GM19463 (cell line): ENCODE measurements at regions not wholly inside any gene's neighbourhood (a gene's known extent, or its start where the extent isn't known, plus 50 kb on each side); places are given as distances from the start of the nearest gene placed in this dataset.

Source experiments
- ATAC-seq: cut with Tn5 transposase; IDR thresholded peaks from one replicate; pipeline ENCODE4 v1.9.1; 2021; ENCODE audit warnings: mild to moderate bottlenecking, moderate library complexity; ENCODE audit not compliant: unreplicated experiment

DNA sequence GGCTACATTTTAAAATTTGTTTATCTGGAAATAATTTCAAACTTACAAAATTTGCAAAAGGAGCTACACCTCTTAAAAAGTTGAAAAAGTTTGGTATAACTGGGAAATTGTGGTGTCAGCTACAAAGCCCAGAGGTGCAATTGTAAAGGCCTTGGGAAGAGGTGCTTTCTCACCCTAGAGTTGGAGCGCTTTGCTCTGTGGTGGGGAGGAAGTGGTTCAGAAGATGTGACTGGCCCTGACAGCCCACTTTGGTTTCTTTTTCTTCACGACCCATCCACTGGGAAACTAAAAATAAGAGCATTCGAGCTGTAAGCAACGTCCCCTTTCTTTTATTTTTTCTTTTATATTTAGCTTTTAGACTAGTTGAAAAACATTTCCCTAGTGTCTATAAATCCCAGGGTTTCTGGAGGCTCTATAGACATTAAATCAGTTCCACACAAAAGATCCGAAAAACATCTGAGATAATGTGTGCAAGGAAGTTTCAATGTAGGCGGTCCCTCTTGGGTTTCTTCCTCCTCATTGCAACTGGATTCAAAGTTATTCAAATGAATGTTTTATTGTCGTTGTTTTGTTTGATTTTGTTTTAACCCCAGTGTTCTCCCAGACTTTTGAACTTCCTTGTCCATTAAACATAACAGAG is 397.8 kb downstream of the KIF16B start:
- no peak for ATAC-seq

- no peak for ATAC-seq
Measured at GRCh38 chr20:16174311-16174710, 398.9 kb downstream of the KIF16B start.

DNA sequence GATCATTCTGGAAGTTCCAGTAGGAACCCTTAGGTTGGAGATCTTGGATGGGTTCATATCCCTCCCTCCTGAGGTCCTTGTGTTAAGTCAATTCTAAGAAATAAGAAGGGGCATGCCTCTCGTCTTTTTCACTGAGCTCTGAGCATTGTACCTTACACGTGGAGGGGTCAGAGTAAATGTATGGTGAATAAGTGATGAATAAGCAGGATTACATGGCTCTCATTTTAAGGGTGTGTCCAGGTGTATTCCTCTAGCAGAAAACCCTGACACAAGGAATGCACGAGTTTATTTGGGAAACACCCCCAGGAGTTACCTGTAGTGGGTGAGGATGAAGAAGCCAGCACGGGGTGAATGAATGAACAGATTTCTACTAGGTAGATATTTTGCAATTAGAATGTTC is 400.2 kb downstream of the KIF16B start:
- ATAC-seq = no peak

GRCh38 chr20:16171180-16171579 is 402.1 kb downstream of the KIF16B start:
- no peak for ATAC-seq

GRCh38 chr20:16170406-16170971 is 402.8 kb downstream of the KIF16B start:
- ATAC-seq = no peak

DNA sequence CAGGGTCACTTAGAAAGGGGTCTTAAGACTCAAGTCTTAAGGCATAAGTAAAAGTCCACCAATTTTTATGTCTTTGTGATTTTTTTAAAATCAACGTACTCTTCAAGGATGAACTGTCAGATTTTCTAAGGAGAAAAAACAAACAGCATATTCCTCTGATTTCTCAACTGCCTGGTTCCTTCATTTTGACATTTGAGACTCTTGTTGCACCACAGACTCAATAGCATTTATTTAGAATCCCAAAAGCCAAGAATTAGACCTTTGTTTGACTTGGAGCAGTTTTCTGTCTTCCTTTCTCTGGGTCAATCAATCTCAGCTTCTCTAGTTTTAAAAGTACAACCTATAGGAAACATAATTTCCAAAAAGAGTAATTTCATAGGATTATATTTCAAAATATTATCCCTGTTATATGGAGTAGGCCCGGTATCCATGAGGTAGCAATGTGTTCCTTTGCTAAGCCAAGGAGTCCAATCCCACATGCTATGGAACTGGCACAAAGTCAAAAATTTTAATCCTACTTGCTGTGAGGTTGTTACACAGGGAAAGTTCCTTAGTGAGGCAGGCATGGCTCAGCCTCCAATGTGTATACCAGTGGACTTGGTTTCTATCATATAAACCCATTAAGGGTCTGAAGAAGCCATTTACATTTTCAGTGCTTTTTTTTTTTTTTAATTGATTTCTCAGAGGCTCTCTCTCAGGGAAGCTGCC is 405.7 kb downstream of the KIF16B start:
- no peak for ATAC-seq

GRCh38 chr20:16166737-16167136 is 406.5 kb downstream of the KIF16B start:
- ATAC-seq = no peak

GRCh38 chr20:16158976-16159286 is 414.3 kb downstream of the KIF16B start:
- peak; percentile 38 for ATAC-seq

GRCh38 chr20:16158090-16158975 is 414.9 kb downstream of the KIF16B start:
- peak; percentile 72 for ATAC-seq

GRCh38 chr20:16147916-16148315 is 425.3 kb downstream of the KIF16B start:
- no peak for ATAC-seq

DNA sequence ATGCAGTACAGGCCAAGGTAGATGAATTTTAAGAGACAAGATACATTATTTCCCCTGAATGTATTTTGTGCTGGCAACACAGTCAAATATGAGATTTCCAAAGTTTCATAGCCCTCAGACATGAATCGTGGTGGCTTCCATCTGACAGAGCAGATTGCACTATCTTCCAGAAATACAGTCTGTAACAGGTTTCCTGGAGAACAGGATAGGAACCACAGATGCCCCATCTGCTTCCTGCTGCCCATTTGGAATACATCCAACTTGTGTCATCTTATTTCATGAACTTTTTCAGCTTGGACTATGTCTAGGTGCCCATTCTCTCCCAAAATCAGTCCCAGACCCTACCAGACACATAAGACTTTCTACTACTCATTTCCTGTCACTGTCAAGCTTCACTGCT is 426.0 kb downstream of the KIF16B start:
- no peak for ATAC-seq

DNA sequence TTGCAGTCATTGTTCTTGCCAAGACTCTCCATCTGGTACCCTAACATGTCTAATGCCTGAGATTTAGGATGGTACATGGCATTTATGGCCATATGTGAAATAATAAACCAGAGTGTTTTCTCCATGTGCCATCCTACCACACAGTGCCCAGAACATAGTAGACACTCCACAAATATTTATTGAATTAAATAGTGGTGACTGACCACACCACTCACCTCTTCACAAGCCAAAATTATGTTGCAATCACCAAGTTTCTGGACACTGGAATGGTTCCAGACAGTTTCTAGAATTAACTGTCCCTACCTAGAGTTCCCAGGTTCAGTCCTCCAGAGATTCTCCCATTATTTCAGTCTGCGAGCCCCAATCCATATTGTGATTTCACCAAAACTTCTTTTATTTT is 427.3 kb downstream of the KIF16B start:
- no peak for ATAC-seq

DNA sequence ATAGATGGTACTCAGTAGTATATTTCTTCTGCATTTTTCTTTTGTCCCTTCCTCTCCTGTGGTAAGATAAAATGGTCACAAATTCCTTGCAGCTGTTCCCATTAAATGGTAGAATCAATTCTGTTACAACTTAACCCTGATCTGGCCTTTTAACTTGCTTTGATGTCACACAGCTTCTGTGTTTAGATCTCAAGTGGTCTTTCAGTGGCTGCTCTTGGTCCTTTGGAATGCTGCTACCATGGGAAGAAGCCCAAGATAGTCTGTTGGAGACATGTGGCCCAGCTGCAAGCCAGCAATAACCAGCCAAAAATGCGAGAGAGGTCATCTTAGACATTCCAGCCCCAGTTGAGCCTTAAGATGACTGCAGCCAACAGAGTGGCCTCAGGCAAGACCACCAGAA is 429.7 kb downstream of the KIF16B start:
- ATAC-seq = no peak

DNA sequence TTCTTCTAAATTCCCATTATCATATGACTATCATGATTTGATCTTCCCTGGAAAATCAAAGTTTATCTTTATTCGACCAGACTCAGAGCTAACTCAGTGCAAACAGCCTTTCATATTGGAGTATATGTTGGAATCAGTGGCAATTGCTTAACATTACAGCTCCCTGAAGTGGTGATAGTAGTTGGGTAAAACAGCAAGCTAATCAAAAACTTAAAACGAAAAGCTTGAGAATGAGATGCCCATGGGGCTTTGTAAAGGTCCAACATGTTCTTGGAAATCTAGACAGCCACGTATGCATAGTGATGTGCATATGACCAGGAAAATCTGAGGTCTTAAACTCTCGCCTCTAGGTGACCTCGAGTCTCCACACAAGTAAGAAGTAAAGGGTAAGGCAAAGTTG is 437.6 kb downstream of the KIF16B start:
- ATAC-seq = no peak

DNA sequence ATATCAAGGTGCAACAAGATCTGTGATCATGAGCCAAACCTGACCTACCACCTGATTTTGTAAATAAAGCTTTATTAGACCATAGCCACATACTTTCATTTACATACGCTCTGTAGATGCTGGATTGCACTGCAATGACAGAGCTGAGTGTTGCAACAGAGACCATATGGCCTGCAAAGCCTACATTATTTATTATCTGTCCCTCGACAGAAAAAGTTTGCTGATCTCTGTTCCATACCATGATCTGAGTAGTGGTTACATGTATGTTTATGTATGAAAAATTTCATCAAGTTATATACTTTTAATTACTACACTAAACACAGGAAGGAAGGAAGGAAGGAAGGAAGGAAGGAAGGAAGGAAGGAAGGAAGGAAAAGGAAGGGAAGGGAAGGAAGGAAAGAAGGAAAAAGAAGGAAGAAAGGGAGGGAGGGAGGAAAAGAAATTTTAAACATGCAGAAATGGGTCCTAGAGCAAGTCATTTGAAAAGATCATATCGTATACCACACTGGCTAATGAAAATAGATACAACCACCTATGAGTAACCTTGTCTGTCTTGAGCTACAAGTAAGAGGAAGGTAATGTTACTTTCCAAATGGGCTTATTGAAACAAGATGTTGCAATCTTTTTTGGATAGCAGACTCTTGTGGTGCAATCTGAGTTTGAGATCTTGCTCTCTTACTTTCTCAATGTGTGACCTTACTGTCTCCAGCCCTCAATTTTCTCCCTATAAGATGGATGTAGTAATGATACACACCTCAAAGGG is 441.0 kb downstream of the KIF16B start:
- no peak for ATAC-seq

GRCh38 chr20:16129411-16129810 is 443.8 kb downstream of the KIF16B start:
- ATAC-seq = no peak

- no peak for ATAC-seq
Measured at GRCh38 chr20:16128538-16129106, 444.6 kb downstream of the KIF16B start.

- ATAC-seq = no peak
Measured at GRCh38 chr20:16125816-16126215, 447.4 kb downstream of the KIF16B start.

DNA sequence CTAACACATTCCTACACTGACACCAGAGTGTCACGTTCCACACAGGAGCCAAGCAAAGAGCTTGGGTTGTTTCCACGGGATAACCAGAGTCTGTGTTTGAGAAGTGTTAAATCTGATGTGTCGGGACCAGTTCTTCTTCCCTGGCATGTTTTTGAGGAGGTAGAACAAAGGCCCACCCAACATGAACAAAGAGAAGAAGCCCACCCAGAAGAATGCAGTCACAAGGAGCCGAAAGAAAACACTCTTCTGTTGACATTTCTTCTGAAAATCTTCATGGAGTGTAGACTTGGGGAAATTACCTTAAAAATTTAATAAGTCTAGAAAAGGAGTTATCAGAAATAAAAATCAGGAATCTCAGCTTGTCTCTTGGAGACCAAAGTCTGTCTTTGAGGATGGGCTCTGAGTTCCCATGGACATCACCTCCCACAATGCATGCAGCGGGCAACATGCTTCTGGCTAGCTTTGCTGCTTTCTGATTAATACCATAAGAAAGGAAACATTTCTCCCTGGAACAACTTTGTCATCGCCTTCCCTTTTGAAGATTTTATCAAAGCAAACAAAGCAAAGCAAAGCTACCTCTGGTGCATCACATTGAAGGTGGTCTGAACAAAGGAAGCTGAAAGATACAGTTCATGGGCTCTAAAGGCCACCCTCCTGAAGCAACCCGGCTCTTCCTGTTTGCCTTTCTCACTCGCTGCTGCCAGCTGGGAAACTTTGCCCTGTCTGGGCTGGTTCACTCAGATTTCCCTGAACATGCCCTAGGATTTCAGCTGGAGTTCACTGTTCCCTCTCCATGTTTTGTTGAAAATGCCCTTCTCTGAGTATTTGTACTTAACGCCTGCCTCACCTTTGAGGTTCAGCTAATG is 448.1 kb downstream of the KIF16B start:
- ATAC-seq = no peak

DNA sequence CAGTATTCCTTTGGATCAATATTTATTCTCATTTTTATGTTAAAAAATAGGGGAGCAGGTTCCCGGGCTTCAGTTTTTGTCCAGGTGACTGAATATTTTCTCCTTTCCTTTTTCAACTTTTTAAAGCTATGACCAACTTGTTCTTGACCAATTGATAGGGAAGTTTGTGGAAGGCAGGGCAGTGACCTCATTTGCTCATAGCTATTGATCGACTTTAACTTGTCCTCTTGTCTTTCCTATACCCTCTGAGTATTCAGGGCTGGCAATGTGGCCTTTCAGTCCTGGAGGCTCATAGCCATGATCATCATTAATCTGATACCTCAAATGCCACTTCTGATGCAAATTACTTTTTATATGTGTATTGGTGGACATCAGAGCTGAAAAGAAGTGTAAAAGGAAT is 448.8 kb downstream of the KIF16B start:
- ATAC-seq = no peak
